GM18526 (cell line): ENCODE measurements at regions not wholly inside any gene's neighbourhood (a gene's known extent, or its start where the extent isn't known, plus 50 kb on each side); places are given as distances from the start of the nearest gene placed in this dataset.

Source experiments
- POLR2A ChIP-seq: IDR thresholded peaks from 3 replicates; pipeline ENCODE4 v1.6.1; 2011; ENCODE audit not compliant: insufficient read length; ENCODE audit errors: extremely low read depth

- no peak for TF ChIP-seq POLR2A
These were observed 89.4 kb upstream of the VPREB1 start for GRCh38 chr22:22155146-22155545.

GRCh38 chr22:22154040-22154439, 90.5 kb upstream of the VPREB1 start:
- TF ChIP-seq POLR2A = no peak

- TF ChIP-seq POLR2A = no peak
These were observed 93.3 kb upstream of the VPREB1 start for GRCh38 chr22:22151308-22151707.

GRCh38 chr22:22150457-22150856, 94.1 kb upstream of the VPREB1 start:
- no peak for TF ChIP-seq POLR2A

- TF ChIP-seq POLR2A = no peak
These were observed 95.7 kb upstream of the VPREB1 start for GRCh38 chr22:22148905-22149304.

- no peak for TF ChIP-seq POLR2A
These were observed 99.7 kb upstream of the VPREB1 start for GRCh38 chr22:22144858-22145257.

- no peak for TF ChIP-seq POLR2A
These were observed 101.1 kb upstream of the VPREB1 start for GRCh38 chr22:22143448-22143847.

GRCh38 chr22:22142661-22143060, 101.9 kb upstream of the VPREB1 start:
- no peak for TF ChIP-seq POLR2A

- no peak for TF ChIP-seq POLR2A
These were observed 102.6 kb upstream of the VPREB1 start for GRCh38 chr22:22141771-22142591.

GRCh38 chr22:22141031-22141430, 103.6 kb upstream of the VPREB1 start:
- TF ChIP-seq POLR2A = no peak

- no peak for TF ChIP-seq POLR2A
These were observed 105.2 kb upstream of the VPREB1 start for GRCh38 chr22:22139364-22139763.

GRCh38 chr22:22138915-22139314, 105.7 kb upstream of the VPREB1 start:
- TF ChIP-seq POLR2A = no peak

GRCh38 chr22:22137891-22138290, 106.7 kb upstream of the VPREB1 start:
- TF ChIP-seq POLR2A = no peak

- no peak for TF ChIP-seq POLR2A
These were observed 110.7 kb upstream of the VPREB1 start for GRCh38 chr22:22133910-22134309.

GRCh38 chr22:22130953-22131608, 113.5 kb upstream of the VPREB1 start:
- no peak for TF ChIP-seq POLR2A

GRCh38 chr22:22129387-22129786, 115.2 kb upstream of the VPREB1 start:
- no peak for TF ChIP-seq POLR2A
